CD4-positive, CD25-positive, alpha-beta regulatory T cell (primary cell): ENCODE measurements at regions not wholly inside any gene's neighbourhood (a gene's known extent, or its start where the extent isn't known, plus 50 kb on each side); places are given as distances from the start of the nearest gene placed in this dataset.

ENCODE experiments used
- ATAC-seq, 2 donors: fragments of 150-1000 bp; cut with Tn5 transposase; one replicate each; pipeline ENCODE4 v1.10.0; 2021; ENCODE audit warnings: low read depth in 2 of 2, moderate number of reproducible peaks in 2 of 2, moderate library complexity in 1 of 2
- DNase-seq, 3 donors: peaks; one replicate each; pipeline versions ENCODE4 v3.0.0 to v3.0.0-alpha.2; 2012 to 2022; ENCODE audit warnings: mixed read lengths in 1 of 3
- H3K27ac ChIP-seq: one replicate; pipeline ENCODE4 v1.7.0; 2013; ENCODE audit warnings: mild to moderate bottlenecking, low read length; ENCODE audit not compliant: insufficient read depth, poor library complexity, severe bottlenecking
- H3K27me3 ChIP-seq: one replicate; pipeline ENCODE4 v1.7.0; 2013; ENCODE audit warnings: low read length; ENCODE audit not compliant: control insufficient read depth, insufficient read depth
- H3K36me3 ChIP-seq: one replicate; pipeline ENCODE4 v1.7.0; 2013; ENCODE audit warnings: mild to moderate bottlenecking, low read length, moderate library complexity; ENCODE audit not compliant: control insufficient read depth, insufficient read depth
- H3K4me1 ChIP-seq: 2 replicates; pipeline ENCODE4 v1.7.0; 2013; ENCODE audit warnings: mild to moderate bottlenecking, low read length; ENCODE audit not compliant: insufficient read depth, control insufficient read depth, poor library complexity, severe bottlenecking
- H3K4me3 ChIP-seq: one replicate; pipeline ENCODE4 v1.7.0; 2013; ENCODE audit warnings: low read depth, mild to moderate bottlenecking, low read length, moderate library complexity
- H3K9me3 ChIP-seq, 2 experiments: 1 replicate in 1 of 2; 2 replicates in 1 of 2; pipeline ENCODE4 v1.7.0; 2013; ENCODE audit warnings: low read length in 2 of 2, mild to moderate bottlenecking in 1 of 2, moderate library complexity in 1 of 2; ENCODE audit not compliant: control insufficient read depth in 2 of 2
- H3K27ac Mint-ChIP-seq, 3 donors: one replicate each; pipeline ENCODE4 v1.8.0; 2020 to 2022; ENCODE audit warnings: mild to moderate bottlenecking in 3 of 3, mixed read lengths in 3 of 3, moderate library complexity in 2 of 3
- H3K27me3 Mint-ChIP-seq: one replicate; pipeline ENCODE4 v1.8.0; 2022; ENCODE audit warnings: mild to moderate bottlenecking, mixed read lengths
- H3K36me3 Mint-ChIP-seq: one replicate; pipeline ENCODE4 v1.8.0; 2020; ENCODE audit warnings: mixed read lengths
- H3K4me1 Mint-ChIP-seq, 4 donors: one replicate each; pipeline ENCODE4 v1.8.0; 2020 to 2022; ENCODE audit warnings: mixed read lengths in 4 of 4, mild to moderate bottlenecking in 1 of 4
- H3K4me3 Mint-ChIP-seq, 4 donors: one replicate each; pipeline ENCODE4 v1.8.0; 2020 to 2022; ENCODE audit warnings: mild to moderate bottlenecking in 4 of 4, mixed read lengths in 4 of 4, moderate library complexity in 3 of 4
- H3K9me3 Mint-ChIP-seq, 7 donors: one replicate each; pipeline ENCODE4 v1.8.0; 2020 to 2022; ENCODE audit warnings: mixed read lengths in 7 of 7, mild to moderate bottlenecking in 3 of 7, moderate library complexity in 2 of 7

GRCh38 chr2:188795762-188796161 lies 178.4 kb upstream of the COL3A1 start:
- Mint-ChIP-seq H3K9me3 (peaks cover 0 to 8% (median 3%) of the 10 kb centered on the region in 7 donors), H3K4me3 (no peak overlapping the region), H3K27me3 (no peaks in the 10 kb centered on the region), H3K4me1 (no peaks in the 10 kb centered on the region), H3K36me3 (no peaks in the 10 kb centered on the region), H3K27ac (no peak overlapping the region)
- Histone ChIP-seq H3K4me3 (no peak overlapping the region), H3K4me1 (no peaks in the 10 kb centered on the region), H3K27me3 (no peaks in the 10 kb centered on the region), H3K36me3 (no peaks in the 10 kb centered on the region), H3K9me3 (no peaks in the 10 kb centered on the region), H3K27ac (no peak overlapping the region)
- ATAC-seq (no peak), DNase-seq (no peak)

DNA sequence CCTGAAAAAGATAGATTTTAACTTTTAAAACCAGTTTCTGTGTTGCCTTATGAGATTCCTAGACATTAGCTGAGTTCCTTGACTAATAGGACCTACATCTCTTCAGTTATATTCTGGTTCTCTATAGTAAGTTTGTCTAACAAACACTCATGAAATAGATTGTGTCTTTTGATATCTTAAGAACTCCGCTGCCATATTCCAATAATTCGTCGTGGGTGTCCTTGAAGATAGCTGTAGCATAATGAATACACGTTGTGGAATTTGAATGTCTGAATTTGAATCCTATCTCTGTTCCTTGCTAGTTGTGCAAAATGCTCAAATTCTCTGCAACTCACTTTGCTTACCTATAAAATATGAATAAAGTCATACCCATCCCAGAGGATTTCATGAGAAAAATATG lies 176.8 kb upstream of the COL3A1 start:
- no peak overlapping the region for H3K27ac Mint-ChIP-seq
- Histone ChIP-seq H3K4me1 (no peaks in the 10 kb centered on the region), H3K4me3 (no peak overlapping the region), H3K36me3 (no peaks in the 10 kb centered on the region), H3K27ac (no peak overlapping the region), H3K27me3 (no peaks in the 10 kb centered on the region), H3K9me3 (no peaks in the 10 kb centered on the region)
- H3K36me3 Mint-ChIP-seq, result no peaks in the 10 kb centered on the region
- H3K27me3 Mint-ChIP-seq, result no peaks in the 10 kb centered on the region
- ATAC-seq, result no peak
- H3K4me1 Mint-ChIP-seq, result no peaks in the 10 kb centered on the region
- H3K9me3 Mint-ChIP-seq, result peaks cover 0 to 8% (median 4%) of the 10 kb centered on the region in 7 donors
- no peak overlapping the region for H3K4me3 Mint-ChIP-seq
- DNase-seq, result no peak

GRCh38 chr2:188798159-188798558 lies 176.0 kb upstream of the COL3A1 start:
- Mint-ChIP-seq H3K27ac (no peak overlapping the region), H3K27me3 (no peaks in the 10 kb centered on the region), H3K4me1 (no peaks in the 10 kb centered on the region), H3K4me3 (no peak overlapping the region), H3K9me3 (peaks cover 0 to 10% (median 4%) of the 10 kb centered on the region in 7 donors), H3K36me3 (no peaks in the 10 kb centered on the region)
- Histone ChIP-seq H3K9me3 (no peaks in the 10 kb centered on the region), H3K36me3 (no peaks in the 10 kb centered on the region), H3K27ac (no peak overlapping the region), H3K4me1 (no peaks in the 10 kb centered on the region), H3K4me3 (no peak overlapping the region), H3K27me3 (no peaks in the 10 kb centered on the region)
- ATAC-seq (no peak), DNase-seq (no peak)

DNA sequence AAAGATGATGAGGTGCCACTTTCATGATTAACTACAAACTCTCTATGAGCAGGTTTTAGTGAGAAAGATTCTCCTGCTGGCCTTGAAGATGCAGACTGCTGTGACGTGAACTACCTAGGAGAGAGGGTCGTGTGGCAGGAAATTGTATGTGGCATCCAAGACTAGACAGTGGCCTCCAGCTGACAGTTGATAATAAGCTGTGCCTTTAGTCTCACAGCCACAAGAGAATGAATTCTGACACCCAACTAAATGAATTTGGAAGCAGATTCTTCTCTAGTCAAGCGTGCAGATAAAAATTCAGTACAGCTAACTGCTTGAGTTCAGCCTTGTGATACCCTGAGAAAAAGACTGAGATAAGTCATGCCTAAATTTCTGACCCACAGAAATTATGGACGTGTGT lies 169.0 kb upstream of the COL3A1 start:
- no peaks in the 10 kb centered on the region for H3K4me1 ChIP-seq
- no peaks in the 10 kb centered on the region for H3K27me3 ChIP-seq
- H3K4me3 Mint-ChIP-seq, result no peak overlapping the region
- no peak overlapping the region for H3K27ac ChIP-seq
- no peaks in the 10 kb centered on the region for H3K4me1 Mint-ChIP-seq
- H3K36me3 ChIP-seq, result no peaks in the 10 kb centered on the region
- peaks cover 0 to 9% (median 4%) of the 10 kb centered on the region in 7 donors for H3K9me3 Mint-ChIP-seq
- H3K36me3 Mint-ChIP-seq, result no peaks in the 10 kb centered on the region
- DNase-seq (no peak), ATAC-seq (no peak)
- H3K27me3 Mint-ChIP-seq, result no peaks in the 10 kb centered on the region
- H3K9me3 ChIP-seq, result no peaks in the 10 kb centered on the region
- no peak overlapping the region for H3K27ac Mint-ChIP-seq
- no peak overlapping the region for H3K4me3 ChIP-seq

- Mint-ChIP-seq H3K27me3 (no peaks in the 10 kb centered on the region), H3K4me3 (no peak overlapping the region), H3K36me3 (no peaks in the 10 kb centered on the region), H3K27ac (no peak overlapping the region), H3K9me3 (peaks cover 0 to 8% (median 2%) of the 10 kb centered on the region in 7 donors), H3K4me1 (no peaks in the 10 kb centered on the region)
- DNase-seq, result no peak
- Histone ChIP-seq H3K27me3 (no peaks in the 10 kb centered on the region), H3K9me3 (no peaks in the 10 kb centered on the region), H3K4me1 (no peaks in the 10 kb centered on the region), H3K4me3 (no peak overlapping the region), H3K27ac (no peak overlapping the region), H3K36me3 (no peaks in the 10 kb centered on the region)
- ATAC-seq, result no peak
Observed at GRCh38 chr2:188808947-188809355, 165.2 kb upstream of the COL3A1 start.

GRCh38 chr2:188810586-188810985 lies 163.6 kb upstream of the COL3A1 start:
- H3K27ac ChIP-seq, result no peak overlapping the region
- H3K4me1 ChIP-seq, result no peaks in the 10 kb centered on the region
- H3K36me3 Mint-ChIP-seq, result no peaks in the 10 kb centered on the region
- no peaks in the 10 kb centered on the region for H3K27me3 ChIP-seq
- no peaks in the 10 kb centered on the region for H3K9me3 ChIP-seq
- ATAC-seq (no peak), DNase-seq (no peak)
- H3K4me1 Mint-ChIP-seq, result no peaks in the 10 kb centered on the region
- H3K27me3 Mint-ChIP-seq, result no peaks in the 10 kb centered on the region
- no peak overlapping the region for H3K4me3 Mint-ChIP-seq
- no peaks in the 10 kb centered on the region for H3K36me3 ChIP-seq
- peaks cover 0 to 4% (median 1%) of the 10 kb centered on the region in 7 donors for H3K9me3 Mint-ChIP-seq
- no peak overlapping the region for H3K4me3 ChIP-seq
- H3K27ac Mint-ChIP-seq, result no peak overlapping the region

DNA sequence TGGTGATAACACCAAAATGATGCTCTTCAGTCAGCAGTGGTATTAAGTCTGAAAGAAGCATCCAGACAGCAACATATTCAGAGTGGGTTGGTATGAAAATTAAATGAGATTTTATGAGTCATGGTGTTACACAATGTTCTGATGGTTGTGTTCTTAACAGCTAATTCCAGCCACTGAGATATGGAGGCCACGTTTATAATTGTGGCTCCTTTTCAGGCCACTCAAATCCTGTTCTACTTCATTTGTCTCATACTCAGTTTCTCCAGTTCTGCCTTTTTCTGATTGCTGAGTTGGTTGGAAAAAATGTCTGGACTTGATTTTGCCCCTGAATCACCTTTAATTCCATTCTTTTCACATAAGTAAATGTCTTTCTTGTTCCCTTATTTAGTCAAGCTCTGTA lies 162.7 kb upstream of the COL3A1 start:
- H3K4me3 Mint-ChIP-seq, result no peak overlapping the region

DNA sequence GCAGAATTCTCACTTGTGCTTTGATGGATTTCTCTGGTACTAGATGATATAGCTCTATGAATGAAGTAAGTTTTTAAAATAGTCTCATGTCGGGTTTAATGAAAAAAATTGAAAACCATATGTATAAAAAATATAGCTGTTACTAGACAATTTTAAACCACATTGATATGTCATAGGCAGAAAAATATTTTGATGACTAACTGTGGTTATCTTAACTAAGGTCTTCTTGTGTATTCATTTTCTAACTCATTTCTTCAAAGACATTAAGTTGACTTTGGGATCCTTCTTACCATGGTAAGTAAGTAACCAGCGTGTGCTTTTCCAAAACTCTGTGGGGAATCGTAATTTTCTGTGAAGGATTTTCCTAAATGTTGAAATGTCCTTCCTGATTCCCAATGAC lies 160.9 kb upstream of the COL3A1 start:
- Histone ChIP-seq H3K9me3 (no peaks in the 10 kb centered on the region), H3K36me3 (no peaks in the 10 kb centered on the region), H3K27me3 (no peaks in the 10 kb centered on the region), H3K4me3 (no peak overlapping the region), H3K4me1 (no peaks in the 10 kb centered on the region), H3K27ac (no peak overlapping the region)
- Mint-ChIP-seq H3K27ac (no peak overlapping the region), H3K27me3 (no peaks in the 10 kb centered on the region), H3K4me1 (no peaks in the 10 kb centered on the region), H3K9me3 (peaks cover 0 to 4% (median 0%) of the 10 kb centered on the region in 7 donors), H3K4me3 (no peak overlapping the region), H3K36me3 (no peaks in the 10 kb centered on the region)
- ATAC-seq (no peak), DNase-seq (no peak)

More for the DNA sequence above, 162.7 kb upstream of the COL3A1 start:
- H3K27ac ChIP-seq, result no peak overlapping the region
- Mint-ChIP-seq H3K27me3 (no peaks in the 10 kb centered on the region), H3K9me3 (peaks cover 0 to 4% (median under 1%) of the 10 kb centered on the region in 7 donors), H3K27ac (no peak overlapping the region), H3K36me3 (no peaks in the 10 kb centered on the region), H3K4me1 (no peaks in the 10 kb centered on the region)
- no peaks in the 10 kb centered on the region for H3K9me3 ChIP-seq
- no peaks in the 10 kb centered on the region for H3K4me1 ChIP-seq
- DNase-seq (no peak), ATAC-seq (no peak)
- no peak overlapping the region for H3K4me3 ChIP-seq
- no peaks in the 10 kb centered on the region for H3K36me3 ChIP-seq
- H3K27me3 ChIP-seq, result no peaks in the 10 kb centered on the region
